Neural progenitor cell (in vitro differentiated cells): ENCODE measurements at regions not wholly inside any gene's neighbourhood (a gene's known extent, or its start where the extent isn't known, plus 50 kb on each side); places are given as distances from the start of the nearest gene placed in this dataset.
A peak's percentile ranks its signal among the peaks of the same experiment; 100 is the strongest.

Experiments
- DNase-seq: peaks from one replicate; pipeline ENCODE4 v3.0.0-alpha.2; 2016; ENCODE audit warnings: low spot score
- H2AFZ ChIP-seq: fragments of 200-600 bp; sonication (generic); replicated peaks from 2 replicates; pipeline ENCODE4 v1.6.1; 2016; ENCODE audit warnings: antibody characterized with exemption
- H3F3A ChIP-seq: fragments of 200-600 bp; sonication (generic); 2 replicates; pipeline ENCODE4 v1.6.1; 2016; ENCODE audit warnings: antibody characterized with exemption, low read depth
- H3K27ac ChIP-seq: fragments of 200-600 bp; sonication (generic); 2 replicates; pipeline ENCODE4 v1.5.1; 2016; ENCODE audit warnings: mild to moderate bottlenecking
- H3K27me3 ChIP-seq: fragments of 200-600 bp; sonication (generic); 2 replicates; pipeline ENCODE4 v1.6.1; 2016; ENCODE audit warnings: mild to moderate bottlenecking, moderate library complexity
- H3K36me3 ChIP-seq: fragments of 200-600 bp; sonication (generic); 2 replicates; pipeline ENCODE4 v1.5.1; 2016
- H3K4me1 ChIP-seq: fragments of 200-600 bp; sonication (generic); 2 replicates; pipeline ENCODE4 v1.6.1; 2016; ENCODE audit warnings: mixed run types
- H3K4me2 ChIP-seq: fragments of 200-600 bp; sonication (generic); 2 replicates; pipeline ENCODE4 v1.6.1; 2016
- H3K4me3 ChIP-seq: fragments of 200-600 bp; sonication (generic); 2 replicates; pipeline ENCODE4 v1.5.1; 2016
- H3K79me2 ChIP-seq: fragments of 200-600 bp; sonication (generic); 2 replicates; pipeline ENCODE4 v1.6.1; 2016; ENCODE audit warnings: low read depth
- H3K9ac ChIP-seq: fragments of 200-600 bp; sonication (generic); 2 replicates; pipeline ENCODE4 v1.6.1; 2016
- H3K9me3 ChIP-seq: fragments of 200-600 bp; sonication (generic); 2 replicates; pipeline ENCODE4 v1.5.1; 2016; ENCODE audit warnings: low read depth
- H4K20me1 ChIP-seq: fragments of 200-600 bp; sonication (generic); 2 replicates; pipeline ENCODE4 v1.6.1; 2016; ENCODE audit warnings: low read depth
- H3K27ac Mint-ChIP-seq: 3 replicates; pipeline ENCODE4 v1.8.0; 2021; ENCODE audit warnings: mixed read lengths
- H3K27me3 Mint-ChIP-seq: 2 replicates; pipeline ENCODE4 v1.8.0; 2022; ENCODE audit warnings: low read depth, mild to moderate bottlenecking, inconsistent platforms, moderate library complexity, mixed read lengths; ENCODE audit not compliant: insufficient read depth
- H3K36me3 Mint-ChIP-seq: 3 replicates; pipeline ENCODE4 v1.8.0; 2021; ENCODE audit warnings: mixed read lengths
- H3K4me1 Mint-ChIP-seq: 3 replicates; pipeline ENCODE4 v1.8.0; 2021; ENCODE audit warnings: mixed read lengths
- H3K4me3 Mint-ChIP-seq: 3 replicates; pipeline ENCODE4 v1.8.0; 2021; ENCODE audit warnings: mild to moderate bottlenecking, moderate library complexity, mixed read lengths
- H3K9me3 Mint-ChIP-seq: 3 replicates; pipeline ENCODE4 v1.8.0; 2020; ENCODE audit warnings: mixed read lengths
- EZH2 ChIP-seq: fragments of 200-600 bp; sonication (generic); IDR thresholded peaks from 2 replicates; pipeline ENCODE4 v1.6.1; 2017; ENCODE audit warnings: antibody characterized with exemption, mild to moderate bottlenecking, moderate library complexity
- EZH2phosphoT487 ChIP-seq: fragments of 200-600 bp; sonication (generic); IDR thresholded peaks from 2 replicates; pipeline ENCODE4 v1.6.1; 2017; ENCODE audit warnings: antibody characterized with exemption
- TF ChIP-seq, protein P1 (sequence below): fragments of 200-600 bp; sonication (generic); IDR thresholded peaks from 2 replicates; pipeline ENCODE4 v1.5.1; 2017; ENCODE audit warnings: antibody characterized with exemption, mild to moderate bottlenecking

DNA sequence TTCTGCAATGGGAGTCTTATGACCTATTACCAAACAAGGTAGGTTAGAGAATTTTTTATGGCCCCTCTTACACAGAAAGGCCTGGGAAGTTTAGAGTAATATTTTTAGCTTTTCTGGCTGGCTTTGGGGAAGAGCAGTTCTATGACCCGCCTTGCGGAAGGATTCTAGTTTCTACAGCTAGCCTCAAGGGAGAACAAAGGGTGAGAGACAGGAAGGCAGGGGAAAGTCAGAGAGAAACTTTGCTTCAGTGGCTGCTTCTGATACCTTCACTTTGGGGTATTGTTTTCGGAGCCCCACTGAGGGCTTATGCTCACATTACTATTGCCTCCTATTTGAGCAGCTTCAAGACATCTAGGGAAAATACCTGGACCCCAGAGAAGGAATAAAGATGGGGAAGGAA is 80.7 kb upstream of the NUDT4 start:
- Histone ChIP-seq H3K4me3 (no peak overlapping the region), H3K27ac (no peak overlapping the region), H4K20me1 (no peaks in the 10 kb centered on the region), H3K27me3 (no peaks in the 10 kb centered on the region), H3K36me3 (no peaks in the 10 kb centered on the region), H3K4me2 (no peak overlapping the region), H3K79me2 (no peaks in the 10 kb centered on the region), H3F3A (peaks cover 10% of the 10 kb centered on the region), H2AFZ (no peak overlapping the region), H3K9me3 (no peaks in the 10 kb centered on the region), H3K4me1 (peaks cover 27% of the 10 kb centered on the region), H3K9ac (no peak overlapping the region)
- H3K27me3 Mint-ChIP-seq, result peaks cover 8% of the 10 kb centered on the region
- no peak overlapping the region for H3K4me3 Mint-ChIP-seq
- no peaks in the 10 kb centered on the region for H3K36me3 Mint-ChIP-seq
- no peak overlapping the region for H3K27ac Mint-ChIP-seq
- peaks cover 24% of the 10 kb centered on the region for H3K4me1 Mint-ChIP-seq
- TF ChIP-seq, protein P1, sequence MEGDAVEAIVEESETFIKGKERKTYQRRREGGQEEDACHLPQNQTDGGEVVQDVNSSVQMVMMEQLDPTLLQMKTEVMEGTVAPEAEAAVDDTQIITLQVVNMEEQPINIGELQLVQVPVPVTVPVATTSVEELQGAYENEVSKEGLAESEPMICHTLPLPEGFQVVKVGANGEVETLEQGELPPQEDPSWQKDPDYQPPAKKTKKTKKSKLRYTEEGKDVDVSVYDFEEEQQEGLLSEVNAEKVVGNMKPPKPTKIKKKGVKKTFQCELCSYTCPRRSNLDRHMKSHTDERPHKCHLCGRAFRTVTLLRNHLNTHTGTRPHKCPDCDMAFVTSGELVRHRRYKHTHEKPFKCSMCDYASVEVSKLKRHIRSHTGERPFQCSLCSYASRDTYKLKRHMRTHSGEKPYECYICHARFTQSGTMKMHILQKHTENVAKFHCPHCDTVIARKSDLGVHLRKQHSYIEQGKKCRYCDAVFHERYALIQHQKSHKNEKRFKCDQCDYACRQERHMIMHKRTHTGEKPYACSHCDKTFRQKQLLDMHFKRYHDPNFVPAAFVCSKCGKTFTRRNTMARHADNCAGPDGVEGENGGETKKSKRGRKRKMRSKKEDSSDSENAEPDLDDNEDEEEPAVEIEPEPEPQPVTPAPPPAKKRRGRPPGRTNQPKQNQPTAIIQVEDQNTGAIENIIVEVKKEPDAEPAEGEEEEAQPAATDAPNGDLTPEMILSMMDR, result no peak
- no peak for TF ChIP-seq EZH2phosphoT487
- TF ChIP-seq EZH2, result no peak
- DNase-seq, result no peak
- H3K9me3 Mint-ChIP-seq, result no peaks in the 10 kb centered on the region

DNA sequence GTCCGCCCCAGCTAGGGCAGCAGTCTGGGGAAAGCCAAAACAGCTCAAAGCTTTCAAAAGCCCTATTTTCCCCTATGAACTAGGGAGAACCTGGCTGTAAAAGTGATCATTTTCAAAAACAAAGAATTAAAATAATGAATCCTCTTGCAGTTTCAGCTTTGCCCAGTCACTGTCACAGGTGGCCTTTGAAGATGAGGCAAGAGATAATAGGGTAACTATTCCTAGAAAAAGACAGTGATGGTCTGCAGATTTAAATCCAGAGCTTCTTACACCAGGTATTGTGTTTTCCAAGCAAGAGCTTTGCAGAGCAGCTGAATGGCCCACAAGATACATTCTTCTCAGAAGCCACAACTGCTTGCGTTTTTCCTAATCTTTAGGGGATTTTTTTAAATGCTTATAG is 80.2 kb upstream of the NUDT4 start:
- peaks cover 5% of the 10 kb centered on the region for H3K27me3 Mint-ChIP-seq
- no peaks in the 10 kb centered on the region for H3K36me3 Mint-ChIP-seq

GRCh38 chr12:93299262-93299846 is 78.4 kb upstream of the NUDT4 start:
- Mint-ChIP-seq H3K27ac (no peak overlapping the region), H3K4me1 (peaks cover 22% of the 10 kb centered on the region), H3K27me3 (peaks cover 2% of the 10 kb centered on the region), H3K36me3 (no peaks in the 10 kb centered on the region), H3K9me3 (no peaks in the 10 kb centered on the region), H3K4me3 (no peak overlapping the region)
- Histone ChIP-seq H3K27me3 (no peaks in the 10 kb centered on the region), H4K20me1 (no peaks in the 10 kb centered on the region), H3K4me1 (peaks cover 18% of the 10 kb centered on the region), H3K9me3 (no peaks in the 10 kb centered on the region), H3F3A (peaks cover 10% of the 10 kb centered on the region), H2AFZ (no peak overlapping the region), H3K4me3 (no peak overlapping the region), H3K27ac (no peak overlapping the region), H3K9ac (no peak overlapping the region), H3K79me2 (no peaks in the 10 kb centered on the region), H3K36me3 (no peaks in the 10 kb centered on the region), H3K4me2 (no peak overlapping the region)
- no peak for DNase-seq
- no peak for TF ChIP-seq EZH2phosphoT487
- no peak for TF ChIP-seq EZH2

More for the DNA sequence above, 80.2 kb upstream of the NUDT4 start:
- H3K4me2 ChIP-seq, result peak overlapping the region; percentile 26
- no peak overlapping the region for H3K27ac ChIP-seq
- peaks cover 10% of the 10 kb centered on the region for H3F3A ChIP-seq
- Mint-ChIP-seq H3K27ac (no peak overlapping the region), H3K9me3 (no peaks in the 10 kb centered on the region), H3K4me1 (peaks cover 26% of the 10 kb centered on the region), H3K4me3 (no peak overlapping the region)
- no peak overlapping the region for H3K9ac ChIP-seq
- no peaks in the 10 kb centered on the region for H3K27me3 ChIP-seq
- H2AFZ ChIP-seq, result no peak overlapping the region
- DNase-seq, result no peak
- no peaks in the 10 kb centered on the region for H3K9me3 ChIP-seq
- no peak overlapping the region for H3K4me3 ChIP-seq
- peaks cover 23% of the 10 kb centered on the region for H3K4me1 ChIP-seq
- no peaks in the 10 kb centered on the region for H3K79me2 ChIP-seq
- TF ChIP-seq, protein P1, result no peak
- TF ChIP-seq EZH2 (no peak), EZH2phosphoT487 (no peak)
- no peaks in the 10 kb centered on the region for H3K36me3 ChIP-seq
- no peaks in the 10 kb centered on the region for H4K20me1 ChIP-seq

DNA sequence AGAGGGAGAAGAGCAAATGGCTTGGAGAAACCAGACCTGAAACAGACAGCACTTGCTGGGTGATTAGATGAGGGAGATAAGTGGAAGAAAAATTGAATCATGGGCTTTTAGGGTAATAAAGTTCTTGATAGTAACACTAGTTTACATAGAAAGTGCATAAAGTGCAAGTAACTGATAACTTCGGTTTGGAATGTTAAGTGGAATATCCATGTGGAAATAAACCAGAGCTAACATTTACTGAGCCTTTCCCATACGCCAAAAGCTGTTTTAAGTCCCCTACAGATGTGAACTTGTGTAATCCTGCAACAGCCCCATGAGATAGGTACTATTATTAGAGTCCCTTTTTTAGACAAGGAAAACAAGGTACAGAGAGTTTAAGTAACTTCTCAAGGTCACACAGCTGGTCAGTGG is 77.1 kb upstream of the NUDT4 start:
- Mint-ChIP-seq H3K36me3 (no peaks in the 10 kb centered on the region), H3K27ac (no peak overlapping the region), H3K27me3 (peaks cover 2% of the 10 kb centered on the region)

More for the DNA sequence above, 77.1 kb upstream of the NUDT4 start:
- H3K4me3 Mint-ChIP-seq, result no peak overlapping the region
- TF ChIP-seq EZH2 (no peak), EZH2phosphoT487 (no peak)
- TF ChIP-seq, protein P1, result no peak
- no peak for DNase-seq
- no peaks in the 10 kb centered on the region for H4K20me1 ChIP-seq
- H3K27me3 ChIP-seq, result no peaks in the 10 kb centered on the region
- peaks cover 18% of the 10 kb centered on the region for H3K4me1 ChIP-seq
- no peak overlapping the region for H3K4me2 ChIP-seq
- H3K36me3 ChIP-seq, result no peaks in the 10 kb centered on the region
- H3K9me3 ChIP-seq, result no peaks in the 10 kb centered on the region
- H3K9ac ChIP-seq, result no peak overlapping the region
- peaks cover 22% of the 10 kb centered on the region for H3K4me1 Mint-ChIP-seq
- H3K4me3 ChIP-seq, result no peak overlapping the region
- H3F3A ChIP-seq, result peaks cover 10% of the 10 kb centered on the region
- H3K9me3 Mint-ChIP-seq, result peaks cover 3% of the 10 kb centered on the region
- no peak overlapping the region for H2AFZ ChIP-seq
- no peaks in the 10 kb centered on the region for H3K79me2 ChIP-seq
- no peak overlapping the region for H3K27ac ChIP-seq
